ENCODE measurements at regions not wholly inside any gene's neighbourhood (a gene's known extent, or its start where the extent isn't known, plus 50 kb on each side); places are given as distances from the start of the nearest gene placed in this dataset.

DNA sequence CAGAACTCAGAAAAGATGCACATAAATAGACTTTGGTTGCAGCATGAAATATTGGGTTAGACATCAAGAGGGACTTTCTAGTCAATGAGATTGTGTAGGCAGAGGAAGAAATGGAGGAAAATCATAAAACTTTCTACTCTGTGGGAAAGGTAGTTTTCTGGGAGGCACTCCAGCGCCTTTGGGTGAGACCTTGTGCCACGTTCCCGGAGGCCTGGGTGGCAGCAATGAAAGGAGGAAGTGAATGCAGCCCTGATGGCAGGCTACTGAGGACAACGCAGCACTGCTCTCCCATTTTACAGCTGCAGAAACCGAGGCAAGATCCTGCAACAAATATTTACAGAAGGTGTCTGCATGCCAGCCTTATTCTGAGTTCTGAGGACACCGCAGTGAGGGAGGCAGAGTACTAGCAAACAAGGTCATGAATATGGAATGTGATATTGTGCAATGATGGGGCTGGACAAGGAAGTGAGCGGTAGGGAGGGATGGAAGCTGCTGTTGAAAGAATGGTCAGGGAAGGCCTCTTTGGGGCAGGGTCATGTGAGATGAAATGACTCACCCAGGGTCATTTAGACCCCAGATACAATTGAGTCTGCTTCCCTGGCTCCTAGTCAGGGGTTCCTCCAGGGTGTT lies 159.1 kb downstream of the TFAP2C start:
- no peak overlapping the region for H3K4me3 ChIP-seq (ENCODE audit: low read length)

GRCh38 chr20:56788671-56789610 lies 159.8 kb downstream of the TFAP2C start:
- no CpG with 5 or more reads among the region's 6 CpGs for WGBS (ENCODE audit: extremely low coverage, insufficient coverage, low lambda C conversion rate)
- no peak for DNase-seq
- H2BK5ac ChIP-seq (ENCODE audit: low read length), result no peak overlapping the region
- H3K79me1 ChIP-seq (ENCODE audit: low read length), result no peaks in the 10 kb centered on the region
- no peak overlapping the region for H3K4ac ChIP-seq (ENCODE audit: low read depth, low read length)
- H2BK120ac ChIP-seq (ENCODE audit: low read depth, low read length), result no peak overlapping the region
- no peak overlapping the region for H3K27ac ChIP-seq (ENCODE audit: low read depth, low read length)
- H4K8ac ChIP-seq (ENCODE audit: low read depth, low read length), result no peak overlapping the region
- no peak overlapping the region for H3K23ac ChIP-seq (ENCODE audit: low read length)
- H3K18ac ChIP-seq (ENCODE audit: low read length), result no peak overlapping the region
- H3K4me3 ChIP-seq (ENCODE audit: low read length), result no peak overlapping the region
- no peak overlapping the region for H2AK5ac ChIP-seq (ENCODE audit: low read length)
- H3K56ac ChIP-seq (ENCODE audit: low read length), result no peak overlapping the region
- H4K5ac ChIP-seq (ENCODE audit: low read length), result no peak overlapping the region
- no peak overlapping the region for H3K9ac ChIP-seq (ENCODE audit: low read length)
- H3K4me2 ChIP-seq (ENCODE audit: low read length), result no peak overlapping the region
- H3K79me2 ChIP-seq (ENCODE audit: control insufficient read depth, insufficient read depth, low read length), result no peaks in the 10 kb centered on the region
- no peaks in the 10 kb centered on the region for H3K27me3 ChIP-seq (ENCODE audit: insufficient read depth, low read length, poor library complexity)
- no peaks in the 10 kb centered on the region for H3K36me3 ChIP-seq (ENCODE audit: control insufficient read depth, insufficient read depth, low read length)
- H2BK15ac ChIP-seq (replicated peaks; ENCODE audit: low read depth), result no peak overlapping the region
- H3K4me1 ChIP-seq (ENCODE audit: control insufficient read depth, low read depth, low read length), result no peaks in the 10 kb centered on the region

More for the DNA sequence above, 159.1 kb downstream of the TFAP2C start:
- H3K27ac ChIP-seq (ENCODE audit: low read depth, low read length), result no peak overlapping the region
- no peak overlapping the region for H3K4ac ChIP-seq (ENCODE audit: low read depth, low read length)
- no peaks in the 10 kb centered on the region for H3K27me3 ChIP-seq (ENCODE audit: insufficient read depth, low read length, poor library complexity)
- WGBS (ENCODE audit: extremely low coverage, insufficient coverage, low lambda C conversion rate), result no CpG with 5 or more reads among the region's 7 CpGs
- no peak overlapping the region for H3K18ac ChIP-seq (ENCODE audit: low read length)
- no peaks in the 10 kb centered on the region for H3K36me3 ChIP-seq (ENCODE audit: control insufficient read depth, insufficient read depth, low read length)
- H3K4me1 ChIP-seq (ENCODE audit: control insufficient read depth, low read depth, low read length), result no peaks in the 10 kb centered on the region
- H2BK120ac ChIP-seq (ENCODE audit: low read depth, low read length), result no peak overlapping the region
- H3K79me2 ChIP-seq (ENCODE audit: control insufficient read depth, insufficient read depth, low read length), result no peaks in the 10 kb centered on the region
- H2BK5ac ChIP-seq (ENCODE audit: low read length), result no peak overlapping the region
- no peak overlapping the region for H3K56ac ChIP-seq (ENCODE audit: low read length)
- H4K8ac ChIP-seq (ENCODE audit: low read depth, low read length), result no peak overlapping the region
- H3K9ac ChIP-seq (ENCODE audit: low read length), result no peak overlapping the region
- H4K5ac ChIP-seq (ENCODE audit: low read length), result no peak overlapping the region
- H2BK15ac ChIP-seq (replicated peaks; ENCODE audit: low read depth), result no peak overlapping the region
- no peaks in the 10 kb centered on the region for H3K79me1 ChIP-seq (ENCODE audit: low read length)
- peak; percentile 66 for DNase-seq
- H3K23ac ChIP-seq (ENCODE audit: low read length), result no peak overlapping the region
- no peak overlapping the region for H3K4me2 ChIP-seq (ENCODE audit: low read length)
- no peak overlapping the region for H2AK5ac ChIP-seq (ENCODE audit: low read length)

DNA sequence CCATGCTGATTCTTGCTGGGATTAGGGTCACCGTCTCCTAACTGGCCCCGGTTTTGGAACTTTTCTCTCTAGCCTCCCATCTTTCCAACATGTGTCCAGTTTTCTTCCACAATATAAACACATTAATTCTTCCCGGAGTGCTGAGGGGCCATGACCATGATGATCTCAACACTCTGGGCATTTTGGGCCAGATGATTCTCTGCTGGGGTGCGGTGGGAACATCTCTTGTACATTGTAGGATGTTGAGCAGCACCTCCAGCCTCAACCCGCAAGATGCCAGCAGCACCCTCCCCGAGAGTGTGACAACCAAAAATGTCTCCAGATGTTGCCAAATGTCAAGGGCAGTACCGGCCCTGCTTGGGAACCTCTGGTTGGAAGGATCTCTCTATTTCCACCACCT lies 164.8 kb downstream of the TFAP2C start:
- Histone ChIP-seq H3K9ac (ENCODE audit: low read length) (no peak overlapping the region), H3K36me3 (ENCODE audit: control insufficient read depth, insufficient read depth, low read length) (no peaks in the 10 kb centered on the region), H3K4me1 (ENCODE audit: control insufficient read depth, low read depth, low read length) (no peaks in the 10 kb centered on the region), H4K8ac (ENCODE audit: low read depth, low read length) (no peak overlapping the region), H3K27ac (ENCODE audit: low read depth, low read length) (no peak overlapping the region), H3K23ac (ENCODE audit: low read length) (peak overlapping the region; percentile 66), H4K5ac (ENCODE audit: low read length) (no peak overlapping the region), H3K18ac (ENCODE audit: low read length) (no peak overlapping the region), H3K4me3 (ENCODE audit: low read length) (no peak overlapping the region), H3K56ac (ENCODE audit: low read length) (no peak overlapping the region), H2BK15ac (replicated peaks; ENCODE audit: low read depth) (no peak overlapping the region), H3K79me1 (ENCODE audit: low read length) (no peaks in the 10 kb centered on the region), H2BK120ac (ENCODE audit: low read depth, low read length) (no peak overlapping the region), H2AK5ac (ENCODE audit: low read length) (no peak overlapping the region), H2BK5ac (ENCODE audit: low read length) (no peak overlapping the region), H3K79me2 (ENCODE audit: control insufficient read depth, insufficient read depth, low read length) (no peaks in the 10 kb centered on the region), H3K27me3 (ENCODE audit: insufficient read depth, low read length, poor library complexity) (no peaks in the 10 kb centered on the region), H3K4ac (ENCODE audit: low read depth, low read length) (no peak overlapping the region), H3K4me2 (ENCODE audit: low read length) (no peak overlapping the region)
- no CpG with 5 or more reads among the region's 7 CpGs for WGBS (ENCODE audit: extremely low coverage, insufficient coverage, low lambda C conversion rate)
- no peak for DNase-seq

GRCh38 chr20:56795492-56795891 lies 166.4 kb downstream of the TFAP2C start:
- Histone ChIP-seq H3K18ac (ENCODE audit: low read length) (no peak overlapping the region), H3K27ac (ENCODE audit: low read depth, low read length) (no peak overlapping the region), H3K9ac (ENCODE audit: low read length) (no peak overlapping the region), H3K27me3 (ENCODE audit: insufficient read depth, low read length, poor library complexity) (no peaks in the 10 kb centered on the region), H3K4me1 (ENCODE audit: control insufficient read depth, low read depth, low read length) (no peaks in the 10 kb centered on the region), H3K56ac (ENCODE audit: low read length) (no peak overlapping the region), H4K8ac (ENCODE audit: low read depth, low read length) (no peak overlapping the region), H3K36me3 (ENCODE audit: control insufficient read depth, insufficient read depth, low read length) (no peaks in the 10 kb centered on the region), H3K23ac (ENCODE audit: low read length) (no peak overlapping the region), H3K4me3 (ENCODE audit: low read length) (no peak overlapping the region), H2BK120ac (ENCODE audit: low read depth, low read length) (no peak overlapping the region), H2AK5ac (ENCODE audit: low read length) (no peak overlapping the region), H4K5ac (ENCODE audit: low read length) (no peak overlapping the region), H2BK15ac (replicated peaks; ENCODE audit: low read depth) (no peak overlapping the region), H2BK5ac (ENCODE audit: low read length) (no peak overlapping the region), H3K4ac (ENCODE audit: low read depth, low read length) (no peak overlapping the region), H3K4me2 (ENCODE audit: low read length) (no peak overlapping the region), H3K79me1 (ENCODE audit: low read length) (no peaks in the 10 kb centered on the region), H3K79me2 (ENCODE audit: control insufficient read depth, insufficient read depth, low read length) (no peaks in the 10 kb centered on the region)
- DNase-seq, result no peak
- WGBS (ENCODE audit: extremely low coverage, insufficient coverage, low lambda C conversion rate), result no CpG with 5 or more reads among the region's 2 CpGs

DNA sequence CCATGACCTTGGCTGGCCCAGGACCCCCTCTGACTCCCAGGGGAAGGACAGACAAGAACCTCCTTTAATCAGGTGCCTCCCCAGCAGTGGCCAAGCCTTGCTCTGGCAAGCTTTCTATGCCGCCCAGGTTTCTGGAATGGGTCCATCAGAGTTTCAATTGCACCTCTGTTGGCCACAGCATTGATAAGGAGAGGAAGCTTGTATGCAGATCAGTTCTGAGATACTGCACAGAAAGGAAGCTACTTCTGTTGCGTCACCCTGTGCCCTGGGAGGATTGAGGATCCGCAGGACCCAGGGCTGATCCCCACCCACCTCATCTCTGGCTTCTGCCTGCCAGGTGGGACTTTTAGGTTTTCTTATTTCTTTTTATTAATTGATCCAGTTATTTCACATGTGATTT lies 167.2 kb downstream of the TFAP2C start:
- no peak for DNase-seq
- H3K4ac ChIP-seq (ENCODE audit: low read depth, low read length), result no peak overlapping the region
- H3K79me1 ChIP-seq (ENCODE audit: low read length), result no peaks in the 10 kb centered on the region
- H3K79me2 ChIP-seq (ENCODE audit: control insufficient read depth, insufficient read depth, low read length), result no peaks in the 10 kb centered on the region
- WGBS (ENCODE audit: extremely low coverage, insufficient coverage, low lambda C conversion rate), result no CpG with 5 or more reads among the region's 3 CpGs
- H3K56ac ChIP-seq (ENCODE audit: low read length), result no peak overlapping the region
- H3K27ac ChIP-seq (ENCODE audit: low read depth, low read length), result no peak overlapping the region
- H2BK15ac ChIP-seq (replicated peaks; ENCODE audit: low read depth), result no peak overlapping the region
- H3K23ac ChIP-seq (ENCODE audit: low read length), result no peak overlapping the region
- no peak overlapping the region for H3K9ac ChIP-seq (ENCODE audit: low read length)
- no peak overlapping the region for H2BK5ac ChIP-seq (ENCODE audit: low read length)
- no peaks in the 10 kb centered on the region for H3K36me3 ChIP-seq (ENCODE audit: control insufficient read depth, insufficient read depth, low read length)
- no peak overlapping the region for H3K18ac ChIP-seq (ENCODE audit: low read length)
- no peak overlapping the region for H3K4me2 ChIP-seq (ENCODE audit: low read length)
- H3K4me1 ChIP-seq (ENCODE audit: control insufficient read depth, low read depth, low read length), result no peaks in the 10 kb centered on the region
- H4K5ac ChIP-seq (ENCODE audit: low read length), result no peak overlapping the region
- H3K27me3 ChIP-seq (ENCODE audit: insufficient read depth, low read length, poor library complexity), result no peaks in the 10 kb centered on the region
- H2BK120ac ChIP-seq (ENCODE audit: low read depth, low read length), result no peak overlapping the region
- H3K4me3 ChIP-seq (ENCODE audit: low read length), result no peak overlapping the region
- H4K8ac ChIP-seq (ENCODE audit: low read depth, low read length), result no peak overlapping the region
- no peak overlapping the region for H2AK5ac ChIP-seq (ENCODE audit: low read length)
